ENCODE measurements at regions not wholly inside any gene's neighbourhood (a gene's known extent, or its start where the extent isn't known, plus 50 kb on each side); places are given as distances from the start of the nearest gene placed in this dataset.

GRCh38 chr3:17985658-17986347, 243.4 kb upstream of the TBC1D5 start:
- DNase-seq (ENCODE audit: low read depth) = no peak

- no peak for DNase-seq (ENCODE audit: low read depth)
Observed at GRCh38 chr3:17983106-17983505, 240.7 kb upstream of the TBC1D5 start.

GRCh38 chr3:17982211-17982880, 239.9 kb upstream of the TBC1D5 start:
- peak; percentile 40 for DNase-seq (ENCODE audit: low read depth)

DNA sequence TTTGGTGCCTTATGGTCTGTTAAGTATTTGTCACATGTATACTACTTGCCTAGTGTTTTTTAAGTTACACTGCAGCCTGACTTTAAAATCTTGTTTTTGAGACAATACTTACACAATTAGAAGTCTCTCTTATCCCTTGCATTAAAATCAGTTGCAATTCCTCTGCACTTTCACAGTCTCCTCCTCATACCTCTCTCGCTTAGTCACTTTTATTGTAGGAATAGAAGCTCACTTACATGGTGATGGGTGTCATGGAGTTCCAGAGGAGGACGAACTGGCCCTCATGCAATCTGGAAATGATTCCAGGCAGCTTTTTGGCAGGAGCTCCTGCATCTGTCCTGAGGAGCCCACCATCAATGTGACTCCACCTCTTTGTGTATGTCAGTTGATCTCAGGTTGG, 238.4 kb upstream of the TBC1D5 start:
- no peak for DNase-seq (ENCODE audit: low read depth)

GRCh38 chr3:17979911-17980310, 237.5 kb upstream of the TBC1D5 start:
- no peak for DNase-seq (ENCODE audit: low read depth)

GRCh38 chr3:17979252-17979651, 236.8 kb upstream of the TBC1D5 start:
- DNase-seq (ENCODE audit: low read depth) = no peak

DNA sequence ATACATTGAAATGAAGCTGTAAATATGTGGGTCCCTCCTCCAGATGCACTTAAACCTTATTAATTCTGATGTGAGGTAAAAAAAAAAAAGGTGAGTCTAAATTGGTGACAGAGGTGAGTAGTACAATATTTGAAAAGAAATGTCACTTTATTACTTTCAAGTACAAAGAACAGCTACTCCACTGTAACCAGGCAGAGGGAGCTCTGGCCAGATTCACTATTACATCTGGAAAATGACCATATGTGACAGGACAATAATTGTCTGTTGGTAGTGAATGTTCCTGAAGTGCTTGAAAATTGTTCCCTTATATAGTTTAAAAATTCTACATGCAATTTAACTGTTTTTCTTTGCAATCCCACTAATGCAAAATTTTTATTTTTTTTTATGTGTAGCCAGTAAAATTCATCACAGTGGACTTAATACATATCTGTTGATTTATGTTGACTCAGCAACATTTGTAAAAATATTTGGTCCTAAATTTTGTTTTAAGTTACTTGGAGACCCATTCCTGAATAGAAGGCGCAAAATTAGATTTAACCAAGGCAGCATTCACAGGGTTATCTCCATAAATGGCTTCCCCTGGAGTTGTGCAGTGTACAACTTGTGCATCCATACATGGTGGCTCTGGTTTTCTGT, 231.9 kb upstream of the TBC1D5 start:
- no peak for DNase-seq (ENCODE audit: low read depth)

- DNase-seq (ENCODE audit: low read depth) = peak; percentile 87
Observed at GRCh38 chr3:17972959-17973906, 230.8 kb upstream of the TBC1D5 start.

DNA sequence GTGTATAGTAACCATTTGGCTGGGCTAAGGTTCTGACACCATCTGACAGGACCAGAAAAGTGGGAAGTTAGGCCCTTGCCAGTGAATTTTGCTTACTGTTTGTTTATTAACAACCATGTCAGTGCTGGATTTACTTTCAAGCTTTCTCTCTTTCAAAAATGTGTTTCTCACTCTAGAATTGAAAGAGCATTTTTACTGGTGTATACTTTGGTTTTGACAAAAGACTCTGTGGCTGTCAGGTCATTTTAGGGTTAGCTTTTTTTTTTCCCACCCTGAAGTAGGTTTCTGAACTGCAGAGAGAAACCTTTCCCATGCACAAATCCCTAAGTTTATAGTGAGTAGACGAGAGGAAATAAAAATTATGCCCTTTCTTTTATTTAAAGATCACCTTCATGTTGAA, 230.0 kb upstream of the TBC1D5 start:
- peak; percentile 12 for DNase-seq (ENCODE audit: low read depth)

GRCh38 chr3:17972030-17972429, 229.6 kb upstream of the TBC1D5 start:
- no peak for DNase-seq (ENCODE audit: low read depth)

GRCh38 chr3:17969985-17970568, 227.6 kb upstream of the TBC1D5 start:
- no peak for DNase-seq (ENCODE audit: low read depth)

GRCh38 chr3:17969244-17969643, 226.8 kb upstream of the TBC1D5 start:
- no peak for DNase-seq (ENCODE audit: low read depth)

DNA sequence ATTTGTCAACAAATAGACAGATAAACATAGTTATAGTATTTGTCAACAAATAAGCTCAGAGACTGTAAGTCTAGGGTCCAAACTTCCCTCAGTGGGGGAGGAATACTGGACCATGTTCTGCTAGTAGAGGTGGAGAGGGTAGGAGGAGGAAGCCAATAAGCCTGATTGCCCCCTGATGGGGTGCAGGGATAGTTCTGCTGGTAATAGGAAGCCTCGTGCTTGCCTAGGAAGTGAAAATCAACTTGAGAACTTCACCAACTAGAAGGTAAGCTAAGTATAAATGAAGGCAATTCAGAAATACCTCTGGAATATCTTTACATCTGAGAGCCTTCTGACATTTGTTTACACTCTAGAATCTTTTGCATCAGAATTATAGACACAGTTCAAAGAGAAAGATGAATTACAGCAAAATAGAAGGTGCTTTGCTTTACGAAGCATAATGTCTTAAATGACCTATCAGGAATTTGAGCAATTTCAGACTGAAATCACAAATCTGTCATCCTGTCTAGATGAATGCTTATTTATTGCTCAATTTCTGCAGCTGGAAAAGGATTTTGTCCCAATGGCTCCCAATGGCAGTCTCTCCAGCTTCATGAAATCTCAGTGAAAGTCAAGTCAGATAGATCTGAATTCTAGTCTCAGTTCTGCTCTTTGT, 225.6 kb upstream of the TBC1D5 start:
- DNase-seq (ENCODE audit: low read depth) = no peak

DNA sequence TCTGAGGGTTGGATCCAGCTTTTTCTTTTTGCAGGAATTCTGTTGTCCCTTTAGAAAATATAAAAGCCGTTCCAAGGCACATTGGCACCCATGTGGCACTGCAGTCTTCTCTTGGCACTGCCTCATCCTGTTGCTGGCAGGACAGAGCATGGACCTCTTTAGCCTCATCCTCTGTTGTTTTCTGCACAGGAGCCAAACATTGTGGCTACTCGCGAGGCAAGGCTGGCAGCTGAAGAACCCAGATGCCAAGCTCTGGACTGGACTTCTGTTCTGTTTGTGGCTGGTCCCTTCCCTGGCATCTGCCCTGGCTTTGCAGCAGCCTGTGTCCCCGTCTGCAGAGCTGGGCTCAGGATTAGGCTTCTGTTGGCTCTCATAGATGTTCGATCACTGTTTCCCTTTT, 224.7 kb upstream of the TBC1D5 start:
- DNase-seq (ENCODE audit: low read depth) = no peak

GRCh38 chr3:17965331-17965730, 222.9 kb upstream of the TBC1D5 start:
- no peak for DNase-seq (ENCODE audit: low read depth)

GRCh38 chr3:17964108-17964507, 221.7 kb upstream of the TBC1D5 start:
- no peak for DNase-seq (ENCODE audit: low read depth)

GRCh38 chr3:17955411-17955810, 213.0 kb upstream of the TBC1D5 start:
- DNase-seq (ENCODE audit: low read depth) = no peak

DNA sequence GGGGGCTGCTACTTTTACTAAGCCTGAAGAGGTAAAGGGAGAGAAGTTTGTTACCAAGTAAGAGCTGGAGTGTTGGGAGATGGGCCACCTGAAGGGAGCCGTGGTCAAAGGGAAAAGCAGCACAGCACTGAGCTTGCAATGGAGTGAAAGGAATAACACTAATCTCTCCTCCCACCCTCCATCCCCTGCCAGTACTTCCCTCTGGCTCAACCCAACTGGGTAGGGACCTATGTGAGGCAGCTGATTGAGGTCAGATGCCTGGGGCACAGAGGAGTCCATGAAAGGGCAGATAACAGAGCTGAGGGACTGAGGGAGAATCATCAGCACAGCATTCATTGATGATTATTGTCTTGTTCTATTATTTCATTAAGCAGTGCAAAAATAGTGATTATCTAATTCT, 212.4 kb upstream of the TBC1D5 start:
- DNase-seq (ENCODE audit: low read depth) = no peak

- no peak for DNase-seq (ENCODE audit: low read depth)
Observed at GRCh38 chr3:17951241-17951640, 208.8 kb upstream of the TBC1D5 start.

DNA sequence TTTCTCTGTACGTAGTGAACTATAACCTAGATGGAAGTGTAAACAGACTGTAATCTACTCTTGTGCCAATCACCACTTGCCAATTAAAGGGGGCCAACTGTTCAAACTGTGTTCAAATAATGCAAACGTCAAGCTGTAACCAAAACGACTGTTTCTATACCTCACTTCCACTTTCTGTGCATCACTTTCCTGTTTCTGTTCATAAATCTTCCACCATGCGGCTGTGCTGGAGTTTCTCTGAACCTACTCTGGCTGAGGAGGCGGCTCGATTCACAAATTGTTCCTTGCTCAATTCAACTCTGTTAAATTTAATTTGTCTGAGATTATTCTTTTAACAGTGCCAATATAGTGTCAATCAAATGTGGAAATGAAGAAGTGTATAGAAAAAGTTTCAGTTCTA, 206.7 kb upstream of the TBC1D5 start:
- DNase-seq (ENCODE audit: low read depth) = no peak

GRCh38 chr3:17947833-17948232, 205.4 kb upstream of the TBC1D5 start:
- DNase-seq (ENCODE audit: low read depth) = no peak

Data from renal cortical epithelial cell (primary cell).